HG02642 (cell line): ENCODE measurements at regions not wholly inside any gene's neighbourhood (a gene's known extent, or its start where the extent isn't known, plus 50 kb on each side); places are given as distances from the start of the nearest gene placed in this dataset.
"Not testable (repeated sequence)": the region's sequence is repeated elsewhere in the genome, so short reads cannot be mapped to it uniquely, and the experiment has no call there.

Experiments
- ATAC-seq: cut with Tn5 transposase; IDR thresholded peaks from one replicate; pipeline ENCODE4 v1.9.1; 2021; ENCODE audit warnings: mild to moderate bottlenecking; ENCODE audit not compliant: unreplicated experiment, poor library complexity

- ATAC-seq: no peak
These were observed 928.0 kb upstream of the SOX9 start for GRCh38 chr17:71192848-71193247.

GRCh38 chr17:71200597-71200996, 920.2 kb upstream of the SOX9 start:
- ATAC-seq: no peak

GRCh38 chr17:71201639-71202038, 919.2 kb upstream of the SOX9 start:
- ATAC-seq: no peak

- no peak for ATAC-seq
These were observed 918.4 kb upstream of the SOX9 start for GRCh38 chr17:71202449-71202848.

- ATAC-seq: no peak
These were observed 916.9 kb upstream of the SOX9 start for GRCh38 chr17:71203953-71204352.

- ATAC-seq: not testable (repeated sequence)
These were observed 914.9 kb upstream of the SOX9 start for GRCh38 chr17:71205951-71206350.

GRCh38 chr17:71208111-71208704, 912.6 kb upstream of the SOX9 start:
- ATAC-seq: no peak

GRCh38 chr17:71213936-71214335, 906.9 kb upstream of the SOX9 start:
- no peak for ATAC-seq

GRCh38 chr17:71217769-71218168, 903.1 kb upstream of the SOX9 start:
- ATAC-seq: no peak

- no peak for ATAC-seq
These were observed 895.8 kb upstream of the SOX9 start for GRCh38 chr17:71224824-71225575.

- no peak for ATAC-seq
These were observed 893.0 kb upstream of the SOX9 start for GRCh38 chr17:71227841-71228240.

- no peak for ATAC-seq
These were observed 891.8 kb upstream of the SOX9 start for GRCh38 chr17:71229070-71229469.

- ATAC-seq: no peak
These were observed 887.8 kb upstream of the SOX9 start for GRCh38 chr17:71232801-71233559.

- ATAC-seq: no peak
These were observed 886.5 kb upstream of the SOX9 start for GRCh38 chr17:71234349-71234748.

GRCh38 chr17:71237903-71238538, 882.8 kb upstream of the SOX9 start:
- no peak for ATAC-seq

- no peak for ATAC-seq
These were observed 873.3 kb upstream of the SOX9 start for GRCh38 chr17:71247441-71248015.

GRCh38 chr17:71251276-71251675, 869.5 kb upstream of the SOX9 start:
- ATAC-seq: no peak

- ATAC-seq: no peak
These were observed 868.9 kb upstream of the SOX9 start for GRCh38 chr17:71251951-71252350.

GRCh38 chr17:71252436-71252835, 868.4 kb upstream of the SOX9 start:
- no peak for ATAC-seq

- no peak for ATAC-seq
These were observed 863.7 kb upstream of the SOX9 start for GRCh38 chr17:71257096-71257495.
